CD4-positive, alpha-beta T cell treated with Interleukin-4 for 1 hour (primary cell): ENCODE measurements at regions not wholly inside any gene's neighbourhood (a gene's known extent, or its start where the extent isn't known, plus 50 kb on each side); places are given as distances from the start of the nearest gene placed in this dataset.

Experiments
- DNase-seq, 2 donors: peaks; one replicate each; pipeline ENCODE4 v3.0.0-alpha.2; 2020 to 2022

DNA sequence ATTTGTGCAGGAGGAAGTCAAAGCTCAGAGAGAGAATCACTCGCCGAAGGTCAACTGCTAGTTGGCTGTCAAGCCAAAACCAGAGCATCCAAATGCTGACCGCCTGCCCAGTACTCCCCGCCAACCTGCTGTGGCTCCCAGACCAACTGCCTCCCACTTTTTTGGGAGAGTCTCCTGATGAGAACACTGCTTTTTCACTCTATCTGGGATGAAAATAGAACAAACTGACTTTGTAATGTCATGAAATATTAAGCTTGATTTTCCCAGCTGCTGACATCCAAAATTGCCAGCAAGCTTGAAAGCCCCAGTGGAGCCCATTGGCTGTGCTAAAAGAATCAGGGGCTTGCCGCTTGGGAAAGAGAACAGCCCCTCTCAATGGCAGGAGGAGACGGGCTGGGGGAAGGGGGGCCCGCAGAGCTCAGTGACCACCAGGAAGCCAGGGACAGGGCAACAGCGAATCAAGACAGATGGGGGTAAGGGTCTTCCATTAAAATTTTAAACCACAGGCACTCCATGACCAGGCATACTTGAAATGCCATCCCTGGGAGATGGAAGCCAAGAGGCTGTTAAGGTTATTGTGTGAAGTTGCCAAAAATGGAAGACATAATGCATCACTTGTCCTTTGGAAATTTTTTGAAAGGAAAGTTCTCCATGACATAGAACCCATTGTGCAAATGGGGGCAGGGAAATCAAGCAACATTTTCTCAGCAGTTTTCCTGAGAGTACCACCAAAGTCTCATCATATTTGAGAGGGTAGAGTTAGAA, 125.7 kb upstream of the CDH5 start:
- no peak for DNase-seq

DNA sequence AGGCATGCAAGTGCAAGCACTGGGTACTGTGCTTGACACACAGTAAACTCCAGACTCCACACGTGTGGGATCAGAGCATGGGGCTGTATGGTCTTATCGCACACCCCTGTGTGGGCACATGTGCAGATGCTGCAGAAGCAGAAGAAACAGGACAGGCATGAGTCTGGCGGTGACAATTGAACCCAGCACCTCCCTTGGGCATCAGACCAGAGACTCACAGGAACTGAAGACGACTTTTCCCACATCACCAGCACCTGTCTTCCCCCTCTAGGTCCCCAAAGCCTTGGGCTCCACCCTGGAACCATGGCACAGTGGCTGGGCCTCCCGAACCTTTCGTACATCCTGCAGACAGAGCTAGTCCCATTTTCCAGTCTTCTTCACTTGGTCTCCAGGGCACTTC, 126.4 kb upstream of the CDH5 start:
- DNase-seq, result no peak

DNA sequence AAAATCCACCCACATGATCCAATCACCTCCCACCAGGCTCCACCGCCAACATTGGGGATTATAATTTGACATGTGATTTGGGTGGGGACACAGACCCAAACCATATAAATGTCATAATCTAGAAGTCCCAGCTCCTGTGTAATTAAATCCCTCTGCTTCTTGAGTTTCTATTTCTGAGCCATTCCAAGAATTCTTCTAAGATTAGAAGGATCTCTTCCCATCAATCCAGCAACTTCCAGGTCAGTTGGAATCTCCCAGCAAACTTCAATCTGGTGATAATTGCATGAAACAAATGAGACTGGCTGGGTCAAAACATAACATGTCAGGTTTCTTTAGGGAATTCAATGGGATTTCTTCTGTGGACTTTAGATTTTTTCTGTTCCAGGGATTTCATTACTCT, 127.8 kb upstream of the CDH5 start:
- DNase-seq, result no peak

DNA sequence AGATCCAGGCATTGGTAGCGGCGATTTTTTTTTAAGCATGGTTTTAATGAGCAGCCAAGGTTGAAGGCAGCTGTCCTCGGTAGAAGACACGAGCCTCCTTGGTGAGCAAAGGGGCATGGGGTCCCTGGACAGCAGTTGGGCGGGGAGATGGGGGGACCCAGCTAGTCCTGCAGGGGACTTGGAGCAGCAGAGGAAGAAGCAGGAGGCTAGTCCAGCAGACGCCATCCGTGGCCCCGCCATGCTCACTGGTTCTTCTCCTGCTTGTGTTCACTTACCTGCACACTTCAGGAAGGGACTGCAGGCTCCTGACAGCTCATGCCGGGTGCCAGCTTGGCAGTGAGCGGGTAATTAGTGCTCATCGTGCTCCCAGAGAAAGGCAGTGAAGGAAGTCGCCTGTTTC, 130.2 kb upstream of the CDH5 start:
- no peak for DNase-seq

DNA sequence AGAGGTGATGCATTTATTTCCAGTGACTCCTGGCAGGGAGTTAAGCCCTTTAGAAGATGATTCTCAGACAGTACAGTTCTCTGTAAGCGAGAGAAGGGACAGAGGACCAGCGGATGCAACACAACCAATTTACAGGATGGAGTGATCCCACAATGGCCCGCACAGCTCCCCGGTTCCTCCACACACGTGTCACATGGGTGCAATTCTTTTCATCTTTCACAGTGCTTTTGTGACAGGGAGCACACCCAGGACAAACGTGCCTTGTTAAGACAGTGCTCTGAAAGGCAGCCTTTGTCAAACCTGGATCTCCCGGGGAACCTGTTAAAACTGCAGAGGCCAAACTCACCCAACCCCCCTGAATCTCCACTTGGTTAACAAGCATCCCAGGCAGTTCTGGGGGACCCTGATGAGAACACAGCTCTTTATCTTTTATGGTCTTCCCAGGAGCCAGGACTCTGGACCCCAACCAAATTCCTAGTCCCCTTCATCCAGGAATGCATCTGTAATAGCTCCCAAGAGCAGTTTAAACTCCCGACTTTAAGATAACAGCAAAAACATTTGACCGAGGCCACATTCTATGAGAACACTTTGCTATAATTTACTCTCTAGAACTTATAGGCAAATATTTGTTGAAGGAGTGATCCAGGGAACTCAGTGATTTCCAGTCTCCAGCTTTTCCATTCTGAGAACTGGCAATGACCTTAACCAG, 134.9 kb upstream of the CDH5 start:
- DNase-seq, result no peak

DNA sequence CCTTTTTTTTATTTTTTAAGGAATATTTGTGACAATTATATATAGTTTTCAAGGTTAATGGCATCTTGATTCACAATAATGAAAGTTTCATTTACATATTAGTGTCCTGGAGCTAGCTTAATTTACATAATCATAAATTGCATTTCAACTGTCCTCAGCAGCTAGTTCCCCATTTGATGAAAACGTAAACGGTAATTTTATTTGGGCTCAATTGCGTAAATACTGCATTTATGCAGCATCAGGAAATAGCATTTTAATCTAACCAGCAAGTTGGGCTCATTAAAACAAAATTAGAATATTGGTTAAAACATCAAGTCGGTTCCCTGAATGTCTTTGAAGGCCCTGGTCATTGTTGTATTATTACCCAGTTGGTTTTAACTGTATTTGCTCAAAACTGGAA, 136.8 kb upstream of the CDH5 start:
- DNase-seq, result no peak

DNA sequence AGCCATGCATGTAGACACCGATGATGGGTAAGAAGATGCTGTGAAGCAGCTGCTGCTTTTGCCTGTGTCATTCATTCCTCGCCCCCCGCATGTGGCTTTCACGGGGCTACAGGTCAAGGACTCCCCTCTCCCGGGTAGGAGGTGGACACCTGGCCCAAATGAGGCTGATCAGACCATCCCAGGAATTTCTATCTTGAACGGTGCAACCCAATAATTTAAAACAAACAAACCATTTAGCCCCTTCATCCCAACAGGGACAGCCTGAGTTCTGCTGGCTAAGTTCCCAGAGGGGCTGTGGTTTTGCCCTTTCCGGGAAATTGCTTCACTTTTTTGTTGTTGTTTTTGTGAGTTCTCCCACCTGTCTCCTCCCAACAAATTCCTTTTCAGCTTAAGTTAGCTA, 137.7 kb upstream of the CDH5 start:
- DNase-seq, result no peak

DNA sequence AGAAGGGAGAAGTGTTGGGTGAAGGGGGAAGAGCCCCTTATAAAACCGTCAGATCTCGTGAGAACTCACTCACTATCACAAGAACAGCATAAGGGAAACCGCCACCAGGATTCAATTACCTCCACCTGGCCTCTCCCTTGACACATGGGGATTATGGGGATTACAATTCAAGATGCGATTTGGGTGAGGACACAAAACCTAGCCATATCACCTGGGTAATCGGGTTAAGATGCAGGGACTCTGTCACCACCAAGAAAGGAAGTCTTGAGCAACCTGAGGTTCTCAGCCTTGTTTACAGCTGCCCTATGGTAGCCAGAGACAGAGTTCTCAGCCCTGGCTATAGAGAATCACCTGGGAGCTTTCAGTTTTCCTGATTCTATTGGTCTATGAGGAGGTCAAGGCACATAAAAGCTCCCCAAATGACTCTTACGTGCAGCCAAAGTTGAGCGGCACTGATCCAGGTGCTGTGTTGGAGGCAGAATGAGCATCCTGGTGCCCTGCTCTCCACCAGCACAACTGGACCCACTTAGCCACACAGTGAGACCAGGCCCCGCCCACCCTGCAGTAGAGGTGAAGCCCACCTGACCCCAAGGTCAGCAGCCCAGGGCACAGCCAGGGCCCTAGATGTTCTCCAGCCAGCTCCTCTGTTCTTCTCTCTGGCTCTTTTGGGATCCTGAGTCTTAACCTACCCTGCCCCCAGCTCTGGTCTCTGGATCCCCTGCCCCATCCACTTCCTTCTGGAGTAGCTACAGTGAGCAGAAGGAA, 138.5 kb upstream of the CDH5 start:
- no peak for DNase-seq

DNA sequence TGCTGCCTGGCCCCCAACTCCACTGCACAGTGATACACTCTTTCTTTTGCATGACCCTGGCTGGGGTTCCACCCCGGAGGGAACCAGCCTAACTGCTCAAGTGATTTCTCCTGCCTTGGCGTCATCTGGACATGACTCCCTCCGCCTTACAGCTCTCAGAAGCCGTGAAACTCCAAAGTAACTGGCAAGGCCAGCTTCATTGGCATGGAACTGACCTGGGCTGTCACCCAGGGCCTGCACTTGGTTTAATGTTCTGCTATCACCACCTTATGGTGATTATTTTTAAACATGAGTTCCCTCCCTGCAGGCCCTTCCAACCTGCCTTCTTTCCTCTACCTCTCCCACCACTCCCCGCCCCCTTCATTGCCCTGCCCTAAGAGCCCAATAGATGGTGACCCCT, 139.7 kb upstream of the CDH5 start:
- DNase-seq, result no peak

DNA sequence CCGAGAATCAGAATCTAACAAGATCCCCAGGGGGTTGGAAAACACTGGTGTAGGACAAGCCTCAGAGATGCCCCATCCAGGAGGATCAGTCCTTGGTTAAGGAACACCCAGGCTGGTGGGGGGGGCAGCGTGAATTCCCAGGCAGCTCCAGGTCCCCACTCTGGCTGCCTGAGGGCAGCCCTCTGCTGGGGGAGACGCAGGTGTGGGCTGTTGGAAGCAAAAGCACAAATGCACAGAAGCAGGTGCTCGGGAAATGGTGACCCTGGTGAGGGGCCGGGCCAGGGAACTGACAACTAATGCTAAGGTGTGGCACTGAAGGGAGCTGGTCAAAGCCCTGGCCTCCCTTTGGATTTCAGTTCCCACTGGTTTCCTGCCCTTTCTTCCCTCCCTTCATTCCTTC, 140.8 kb upstream of the CDH5 start:
- DNase-seq, result no peak

DNA sequence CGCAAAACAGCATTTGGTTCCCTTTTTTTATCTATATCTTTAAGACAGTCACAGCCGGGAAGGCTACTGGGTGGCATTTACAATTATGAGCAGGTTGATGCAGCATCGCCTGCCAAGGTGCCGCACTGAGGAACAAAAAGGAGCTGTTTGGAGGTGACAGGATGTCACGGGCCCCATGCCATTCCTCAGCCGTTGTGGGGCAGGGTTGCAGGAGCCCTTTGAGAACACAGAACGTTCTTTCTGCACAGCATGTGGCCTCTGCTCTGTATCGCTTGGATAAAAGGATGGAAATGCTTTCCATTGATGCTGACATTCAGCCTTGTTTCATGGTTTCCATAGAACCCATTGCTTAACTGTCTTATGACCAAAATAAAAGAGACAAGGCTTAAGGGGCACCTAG, 141.9 kb upstream of the CDH5 start:
- DNase-seq, result no peak

DNA sequence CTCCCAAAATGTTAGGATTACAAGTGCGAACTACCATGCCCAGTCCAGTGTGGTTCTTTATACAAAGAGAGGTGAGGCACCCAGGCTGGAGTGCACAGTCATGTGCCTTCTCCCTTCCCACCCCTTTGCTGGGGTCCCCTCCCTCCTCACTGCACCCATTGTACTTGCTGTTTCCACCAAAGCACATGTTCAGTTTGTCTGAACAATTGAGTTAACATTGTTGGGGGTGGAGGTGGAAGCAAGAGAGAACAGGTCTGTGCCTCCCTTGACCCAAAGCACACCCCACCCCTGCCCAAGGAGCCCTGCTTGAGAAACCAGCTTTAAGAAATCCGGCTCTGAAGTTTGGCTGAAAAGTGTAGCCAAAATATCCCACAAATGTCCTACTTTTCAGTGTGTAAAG, 142.3 kb upstream of the CDH5 start:
- DNase-seq, result no peak

DNA sequence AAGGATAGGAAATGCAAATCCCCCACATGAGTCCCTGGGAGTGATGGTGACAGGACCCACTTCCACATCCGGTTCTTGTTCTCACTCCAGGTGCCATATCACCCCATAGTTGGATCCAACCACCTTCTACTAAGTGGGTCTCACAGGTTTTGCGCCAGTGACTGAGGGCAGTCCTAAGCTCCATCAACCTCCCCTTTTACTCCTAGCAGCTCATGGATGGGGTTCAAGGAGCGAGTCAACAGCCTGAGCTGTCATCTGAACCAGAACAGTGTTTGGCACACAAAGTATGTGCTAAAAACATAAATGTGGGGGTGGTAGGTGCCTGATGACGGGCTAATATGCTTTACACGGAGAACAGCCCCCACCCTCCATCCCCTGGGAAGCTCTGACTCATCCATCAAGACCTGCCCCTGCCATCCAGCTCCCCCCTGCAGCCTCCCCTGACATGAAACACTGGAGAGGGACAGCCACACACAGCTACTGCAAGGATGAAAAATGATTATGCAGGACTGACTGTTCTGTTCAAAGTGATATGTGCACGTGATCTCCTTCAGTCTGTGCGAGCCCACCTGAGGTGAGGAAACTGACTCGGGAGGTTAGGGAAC, 143.2 kb upstream of the CDH5 start:
- no peak for DNase-seq

DNA sequence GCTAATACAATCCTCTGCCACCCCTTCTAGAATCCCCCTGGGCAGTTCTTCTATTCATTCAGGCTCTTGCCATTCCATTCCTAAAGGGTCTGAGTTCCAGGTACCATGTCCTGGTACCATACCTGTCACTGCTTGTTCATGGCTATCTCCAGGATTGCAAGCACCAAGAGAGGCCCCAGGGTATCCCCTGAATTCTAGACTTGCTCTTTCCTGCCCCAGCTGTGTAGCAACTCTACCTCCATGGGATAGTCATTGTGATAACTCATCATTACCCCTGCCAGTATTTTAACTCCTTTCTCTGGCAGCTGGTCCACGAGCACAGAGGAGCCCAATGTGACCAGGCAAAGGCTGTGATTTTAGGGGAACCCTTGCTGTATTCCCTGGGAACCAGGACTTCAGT, 143.7 kb upstream of the CDH5 start:
- no peak for DNase-seq

DNA sequence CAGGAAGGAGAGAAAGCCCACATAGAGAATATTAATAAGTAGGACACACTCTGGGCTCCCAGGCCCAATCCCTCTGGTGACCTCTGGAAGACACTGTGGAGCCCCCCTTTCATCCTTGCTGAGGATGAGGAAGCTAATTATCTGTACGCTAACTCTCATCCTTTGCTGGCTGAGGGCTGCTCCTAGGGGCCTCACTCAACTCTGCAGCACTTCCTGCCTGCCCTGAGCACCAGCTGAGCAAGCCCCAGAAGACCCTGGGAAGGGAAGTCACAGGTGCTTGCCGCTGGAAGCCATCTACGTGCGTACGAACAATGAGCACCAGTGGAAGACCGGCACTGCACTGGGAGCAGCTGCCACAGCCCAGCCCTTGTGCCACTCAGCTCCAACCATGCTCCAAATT, 145.8 kb upstream of the CDH5 start:
- no peak for DNase-seq

DNA sequence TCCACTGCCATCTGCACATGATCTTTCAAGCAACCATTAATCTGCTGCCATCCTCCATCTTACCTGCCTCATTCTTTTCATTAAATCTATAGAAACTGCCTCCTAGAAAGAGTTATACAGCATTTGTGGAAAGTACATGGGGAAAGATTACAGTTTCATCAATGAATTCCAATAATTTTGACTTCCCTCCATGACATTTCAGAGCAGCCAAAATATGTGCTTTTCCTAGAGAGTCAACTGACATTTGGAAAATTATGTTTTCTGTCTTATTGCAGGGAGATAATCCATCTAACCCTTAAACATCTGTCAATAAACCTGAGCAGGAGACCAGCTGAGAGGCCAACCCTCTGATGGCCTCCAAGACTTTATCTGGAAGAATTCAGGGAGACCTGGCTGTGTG, 147.0 kb upstream of the CDH5 start:
- no peak for DNase-seq

DNA sequence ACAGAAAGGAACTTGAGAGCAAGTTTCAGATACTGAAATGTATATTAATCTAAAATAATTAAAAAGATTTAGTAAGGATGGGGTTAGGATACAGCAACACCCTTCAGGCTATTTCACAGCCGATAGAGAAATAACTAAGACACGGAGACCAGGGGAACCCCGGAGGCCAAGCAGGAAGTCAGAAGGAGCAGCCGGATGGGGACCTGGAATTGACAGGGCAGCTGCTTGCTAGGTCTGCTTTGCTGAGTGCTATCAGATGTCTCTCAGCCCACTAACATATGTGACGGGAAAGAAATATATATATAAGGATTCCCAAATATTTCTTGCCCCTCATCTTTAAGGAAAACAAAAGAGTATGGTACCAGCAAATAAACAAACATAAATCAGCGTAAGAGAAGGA, 154.1 kb upstream of the CDH5 start:
- DNase-seq, result no peak

DNA sequence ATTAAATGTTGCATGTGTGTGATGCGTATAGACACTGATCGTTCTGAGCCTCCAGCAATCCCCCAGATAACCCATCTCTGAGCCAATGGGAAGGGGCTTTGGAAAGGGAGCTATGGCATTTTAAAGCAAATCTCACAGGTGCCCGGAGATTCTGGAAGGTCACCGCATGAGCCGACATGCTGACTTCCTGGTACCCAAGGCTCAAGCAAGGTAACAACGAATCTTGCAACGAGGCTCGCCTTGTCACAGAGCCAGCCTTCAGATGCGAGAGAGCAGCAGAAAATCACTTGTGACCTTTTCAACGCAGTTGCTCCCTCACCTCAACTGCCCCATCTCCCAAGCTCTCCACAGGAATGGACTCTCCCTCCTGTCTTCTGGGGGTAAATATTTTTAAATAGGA, 154.8 kb upstream of the CDH5 start:
- no peak for DNase-seq

DNA sequence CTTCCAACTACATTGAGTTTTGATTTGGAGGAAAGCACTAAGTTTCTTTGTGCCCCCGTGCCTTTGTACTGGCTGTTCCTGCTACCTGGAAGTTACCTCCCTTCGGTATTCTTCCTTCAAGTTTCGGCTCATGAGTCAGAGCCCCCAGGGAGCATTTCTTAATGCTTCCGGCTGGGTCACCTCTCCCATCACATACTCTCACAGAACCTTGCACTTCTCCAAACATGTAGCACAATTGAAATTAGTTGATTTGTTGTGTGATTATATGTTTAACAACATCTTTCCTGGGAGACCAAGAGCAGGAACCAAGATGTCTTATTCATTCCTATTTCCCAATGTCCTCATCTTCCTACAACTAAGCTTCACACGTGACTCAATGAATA, 158.6 kb upstream of the CDH5 start:
- no peak for DNase-seq

DNA sequence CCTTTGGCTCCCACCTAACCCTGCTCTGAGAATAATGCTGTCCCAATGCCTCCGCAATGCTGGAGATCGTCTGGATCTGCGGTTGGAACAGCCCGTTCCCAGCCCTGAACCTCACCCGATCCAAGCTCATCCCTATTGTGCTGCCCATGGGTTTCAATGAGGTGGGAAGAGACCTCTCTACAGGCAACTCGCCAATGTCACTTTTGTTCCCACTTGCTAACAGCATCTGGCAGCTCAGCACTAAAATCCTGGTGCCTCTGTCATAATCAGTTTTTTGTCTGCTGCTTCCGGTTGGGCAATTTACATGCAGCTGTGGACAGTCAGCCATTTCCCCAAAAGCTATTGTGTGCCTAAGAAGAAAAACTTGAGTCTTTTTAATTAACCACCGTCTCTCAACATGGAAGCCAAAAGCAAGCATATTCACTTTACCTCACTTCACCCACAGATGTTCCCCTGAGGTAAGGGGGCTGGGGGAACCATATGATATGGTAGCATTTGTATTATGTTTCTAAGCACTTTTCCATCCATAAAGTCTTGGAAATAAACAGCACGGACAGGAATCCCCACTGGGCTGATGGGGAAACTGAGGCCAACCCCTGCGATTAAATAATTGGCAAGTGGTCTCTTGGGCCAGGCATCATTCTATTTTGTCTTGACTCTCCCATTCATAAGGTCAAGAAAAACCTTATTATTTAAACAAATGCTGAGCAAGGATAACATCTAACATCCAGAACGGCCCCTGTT, 159.2 kb upstream of the CDH5 start:
- peak in 1 of 2 donors; percentile 21 for DNase-seq

DNA sequence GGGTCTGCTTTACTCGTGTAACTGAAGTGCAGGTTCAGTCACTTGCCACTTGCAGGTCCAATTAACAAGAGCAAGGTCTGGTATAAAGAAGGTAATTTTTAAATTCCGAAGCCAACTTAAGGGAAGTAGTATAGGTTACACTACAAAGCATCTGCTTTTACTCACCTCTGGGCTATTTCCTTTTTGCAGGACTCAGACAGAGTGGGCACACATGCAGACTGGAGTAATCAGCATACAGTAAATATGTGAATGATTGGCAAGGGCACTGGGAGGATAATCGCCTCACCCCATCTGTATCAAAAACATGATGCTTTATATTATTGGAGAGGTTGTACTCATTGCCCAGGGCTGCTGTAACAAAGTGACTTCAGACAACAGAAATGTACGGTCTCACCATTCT, 160.1 kb upstream of the CDH5 start:
- DNase-seq, result no peak

DNA sequence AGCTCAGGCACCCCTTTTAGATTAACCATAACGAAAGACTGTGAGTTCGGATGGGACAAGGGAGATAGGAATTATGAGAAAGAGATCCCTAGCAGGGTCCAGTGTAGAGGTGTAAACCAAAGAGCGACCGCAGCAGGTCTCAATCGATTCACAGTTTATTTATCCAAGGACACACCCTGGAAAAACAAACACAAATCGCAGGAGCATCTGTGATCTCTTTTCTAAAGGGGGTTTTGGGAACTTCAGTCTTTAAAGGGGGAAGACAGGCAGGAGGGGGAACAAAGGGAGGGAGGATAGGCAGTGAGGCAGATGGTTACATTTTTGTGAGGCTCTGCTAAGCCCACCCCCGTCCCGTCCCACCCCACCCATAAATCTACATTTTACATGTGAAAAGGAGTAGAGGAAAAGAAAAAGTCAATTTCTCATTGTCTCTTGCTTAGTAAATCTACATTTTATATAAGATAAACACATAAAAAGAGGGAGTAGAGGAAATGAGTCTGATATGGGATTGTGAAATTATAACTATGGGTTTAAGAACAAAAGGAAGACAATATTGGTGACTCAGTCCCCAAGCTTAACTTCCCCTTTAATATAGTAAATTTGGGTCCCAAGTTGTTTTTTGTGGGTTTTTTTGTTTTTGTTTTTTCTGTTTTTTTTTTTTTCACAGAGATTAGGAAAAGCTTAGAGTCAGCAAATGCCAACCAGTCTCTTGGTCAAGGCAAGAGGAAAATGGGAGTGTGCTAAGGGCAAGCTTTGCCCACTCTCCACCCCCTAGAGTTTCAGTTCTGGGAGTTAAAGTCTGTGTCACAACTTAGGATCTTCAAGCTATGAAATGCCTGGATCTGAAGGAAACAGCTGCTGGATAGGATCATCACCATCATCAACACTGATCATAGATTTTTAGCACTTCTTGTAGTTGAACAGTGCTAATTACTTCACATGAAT, 160.9 kb upstream of the CDH5 start:
- no peak for DNase-seq
